B cell (primary cell): ENCODE measurements at regions not wholly inside any gene's neighbourhood (a gene's known extent, or its start where the extent isn't known, plus 50 kb on each side); places are given as distances from the start of the nearest gene placed in this dataset.

Experiments used
- CTCF ChIP-seq: fragments of 200-600 bp; IDR thresholded peaks from one replicate; pipeline ENCODE4 v1.8.0; 2022; ENCODE audit warnings: antibody characterized with exemption, mild to moderate bottlenecking
- EZH2 ChIP-seq: IDR thresholded peaks from 2 replicates; pipeline ENCODE4 v1.6.1; 2012; ENCODE audit warnings: borderline replicate concordance, low read depth, mild to moderate bottlenecking, moderate library complexity, low read length; ENCODE audit not compliant: insufficient read depth, poor library complexity, severe bottlenecking

- TF ChIP-seq CTCF = no peak
- TF ChIP-seq EZH2 = no peak
Measured at GRCh38 chr6:82022614-82023129, 224.9 kb downstream of the IBTK start.
